Left colon (tissue), 2 donors: ENCODE measurements at regions not wholly inside any gene's neighbourhood (a gene's known extent, or its start where the extent isn't known, plus 50 kb on each side); places are given as distances from the start of the nearest gene placed in this dataset.
A peak's percentile ranks its signal among the peaks of the same experiment; 100 is the strongest.

Experiments used
- ATAC-seq: fragments of 200-7000 bp; cut with Tn5 transposase; one replicate; pipeline ENCODE4 v1.9.1; 2020; ENCODE audit warnings: mild to moderate bottlenecking, moderate library complexity
- DNase-seq, 2 donors: peaks; one replicate each; pipeline ENCODE4 v3.0.0-alpha.2; 2020
- intact Hi-C, 2 donors: fragments of 100-400 bp; cut with DNase I in 1 of 2; cut with micrococcal nuclease in 1 of 2; formaldehyde crosslinking; loops; one replicate each; pipeline versions ENCODE4 v1.11.2 to v1.14.0; 2022; cut with DNase I, micrococcal nuclease
- donor health status: DM: no; HTN: no; CAD: no.
- donor health status: DM: yes; HTN: yes; CAD: no.

GRCh38 chr3:124517306-124517705, 212.9 kb upstream of the UMPS start:
- DNase-seq = no peak
- intact Hi-C loops = no loop called here
- ATAC-seq = no peak

- ATAC-seq (no peak), DNase-seq (no peak)
- intact Hi-C loops = no loop called here
Observed at GRCh38 chr3:124518350-124518749, 211.9 kb upstream of the UMPS start.

- ATAC-seq = no peak
- DNase-seq = no peak
- intact Hi-C loops = no loop called here
Observed at GRCh38 chr3:124519591-124520194, 210.6 kb upstream of the UMPS start.

GRCh38 chr3:124520970-124521369, 209.3 kb upstream of the UMPS start:
- ATAC-seq = peak; percentile 67
- DNase-seq = no peak
- intact Hi-C loops = no loop called here

- ATAC-seq (no peak), DNase-seq (no peak)
- intact Hi-C loops = no loop called here
Observed at GRCh38 chr3:124522082-124522625, 208.1 kb upstream of the UMPS start.

- no peak for DNase-seq
- no peak for ATAC-seq
- intact Hi-C loops = no loop called here
Observed at GRCh38 chr3:124526601-124527000, 203.7 kb upstream of the UMPS start.

- DNase-seq (no peak), ATAC-seq (peak; percentile 47)
- intact Hi-C loops = no loop called here
Observed at GRCh38 chr3:124529826-124530571, 200.3 kb upstream of the UMPS start.

- intact Hi-C loops = no loop called here
- DNase-seq (no peak), ATAC-seq (no peak)
Observed at GRCh38 chr3:124530916-124531315, 199.3 kb upstream of the UMPS start.

- intact Hi-C loops = no loop called here
- DNase-seq (no peak), ATAC-seq (no peak)
Observed at GRCh38 chr3:124532071-124532470, 198.2 kb upstream of the UMPS start.

GRCh38 chr3:124535306-124535705, 194.9 kb upstream of the UMPS start:
- DNase-seq (no peak), ATAC-seq (no peak)
- intact Hi-C loops = no loop called here

GRCh38 chr3:124540550-124541211, 189.6 kb upstream of the UMPS start:
- DNase-seq (no peak), ATAC-seq (no peak)
- intact Hi-C loops = no loop called here

GRCh38 chr3:124542214-124542869, 187.9 kb upstream of the UMPS start:
- intact Hi-C loops = no loop called here
- ATAC-seq (no peak), DNase-seq (no peak)

- intact Hi-C loops = no loop called here
- DNase-seq (no peak), ATAC-seq (no peak)
Observed at GRCh38 chr3:124545891-124546290, 184.4 kb upstream of the UMPS start.

GRCh38 chr3:124552224-124552623, 178.0 kb upstream of the UMPS start:
- peak; percentile 41 to 76 for DNase-seq

GRCh38 chr3:124553178-124553577, 177.1 kb upstream of the UMPS start:
- no peak for ATAC-seq
- no peak for DNase-seq
- intact Hi-C loops = no loop called here

More at GRCh38 chr3:124552224-124552623, 178.0 kb upstream of the UMPS start:
- ATAC-seq = peak; percentile 85
- intact Hi-C loops = no loop called here

GRCh38 chr3:124556636-124557035, 173.6 kb upstream of the UMPS start:
- ATAC-seq = no peak
- intact Hi-C loops = no loop called here

GRCh38 chr3:124557433-124558232, 172.6 kb upstream of the UMPS start:
- ATAC-seq (peak; percentile 25), DNase-seq (peak in 1 of 2 donors; percentile 20)

More at GRCh38 chr3:124556636-124557035, 173.6 kb upstream of the UMPS start:
- DNase-seq = no peak

GRCh38 chr3:124558991-124559845, 171.0 kb upstream of the UMPS start:
- ATAC-seq = peak; percentile 51
- peak; percentile 76 to 78 for DNase-seq
- intact Hi-C loops = no loop called here

More at GRCh38 chr3:124557433-124558232, 172.6 kb upstream of the UMPS start:
- intact Hi-C loops = no loop called here
